GM23338 (cell line): ENCODE measurements at regions not wholly inside any gene's neighbourhood (a gene's known extent, or its start where the extent isn't known, plus 50 kb on each side); places are given as distances from the start of the nearest gene placed in this dataset.

Source experiments
- CREB1 ChIP-seq: fragments of 250-450 bp; sonication (Bioruptor Pico); IDR thresholded peaks from 2 replicates; pipeline ENCODE4 v1.5.0; 2020; ENCODE audit warnings: low read depth, mild to moderate bottlenecking, moderate library complexity
- CTCF ChIP-seq, 2 experiments: fragments of 200-600 bp in 1 of 2; sonication (generic) in 1 of 2; conservative IDR thresholded peaks; 2 replicates each; pipeline versions ENCODE4 v1.5.1 to v1.6.1; 2016 to 2017; ENCODE audit warnings: antibody characterized with exemption in 2 of 2, low read depth in 2 of 2, mild to moderate bottlenecking in 2 of 2, moderate library complexity in 1 of 2
- EZH2 ChIP-seq: fragments of 200-600 bp; sonication (generic); IDR thresholded peaks from one replicate; pipeline ENCODE4 v1.8.0; 2017; ENCODE audit warnings: antibody characterized with exemption, mild to moderate bottlenecking, low read depth; ENCODE audit not compliant: unreplicated experiment
- POLR2AphosphoS5 ChIP-seq: IDR thresholded peaks from 2 replicates; pipeline ENCODE4 v1.6.1; 2016; ENCODE audit warnings: antibody characterized with exemption, low read depth
- REST ChIP-seq: IDR thresholded peaks from one replicate; pipeline ENCODE4 v1.6.1; 2018; ENCODE audit warnings: antibody characterized with exemption; ENCODE audit not compliant: unreplicated experiment

GRCh38 chr18:60541661-60542060 is 169.1 kb upstream of the MC4R start:
- TF ChIP-seq CREB1 (no peak), CTCF (conservative IDR thresholded peaks at IDR 0.05; ENCODE audit: low read depth in 2 of 2) (no peak), REST (no peak), POLR2AphosphoS5 (no peak), EZH2 (no peak)
